Right lobe of liver (tissue), 4 donors: ENCODE measurements at regions not wholly inside any gene's neighbourhood (a gene's known extent, or its start where the extent isn't known, plus 50 kb on each side); places are given as distances from the start of the nearest gene placed in this dataset.

Source experiments
- POLR2A ChIP-seq: fragments of 450-650 bp; IDR thresholded peaks from one replicate; pipeline ENCODE4 v1.6.1; 2017; ENCODE audit warnings: antibody characterized with exemption, mild to moderate bottlenecking
- TF ChIP-seq, protein P1 (sequence below), 4 donors: fragments of 200-600 bp in 3 of 4; fragments of 450-650 bp in 1 of 4; IDR thresholded peaks; one replicate each; pipeline versions ENCODE4 v1.5.1 to v1.8.0; 2016 to 2022; ENCODE audit warnings: antibody characterized with exemption in 4 of 4, mild to moderate bottlenecking in 2 of 4
- donor health status: DM: no; HTN: no; CAD: no.
- donor health status: DM: no; HTN: no; CAD: no.
- donor health status: DM: no; HTN: yes; CAD: no.

DNA sequence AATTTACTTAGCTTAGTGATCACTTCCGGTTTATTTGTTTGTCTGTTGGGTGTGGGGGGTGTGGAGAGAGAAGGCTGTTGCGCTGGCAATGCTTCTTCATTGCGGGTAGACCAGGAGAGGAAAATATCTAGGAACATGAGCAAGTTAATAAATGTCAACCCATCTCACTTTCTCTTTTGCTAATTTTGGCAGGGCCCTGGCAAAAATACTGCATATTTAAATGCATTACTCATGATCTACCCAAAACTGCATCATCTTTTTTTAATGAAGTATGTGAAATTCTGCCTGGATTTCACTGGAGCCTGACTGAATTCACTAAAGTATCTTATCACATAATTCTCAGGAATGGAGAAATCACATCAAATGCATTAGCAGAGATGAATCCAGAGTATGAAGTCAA, 1131.0 kb upstream of the NXPH2 start:
- TF ChIP-seq, protein P1, sequence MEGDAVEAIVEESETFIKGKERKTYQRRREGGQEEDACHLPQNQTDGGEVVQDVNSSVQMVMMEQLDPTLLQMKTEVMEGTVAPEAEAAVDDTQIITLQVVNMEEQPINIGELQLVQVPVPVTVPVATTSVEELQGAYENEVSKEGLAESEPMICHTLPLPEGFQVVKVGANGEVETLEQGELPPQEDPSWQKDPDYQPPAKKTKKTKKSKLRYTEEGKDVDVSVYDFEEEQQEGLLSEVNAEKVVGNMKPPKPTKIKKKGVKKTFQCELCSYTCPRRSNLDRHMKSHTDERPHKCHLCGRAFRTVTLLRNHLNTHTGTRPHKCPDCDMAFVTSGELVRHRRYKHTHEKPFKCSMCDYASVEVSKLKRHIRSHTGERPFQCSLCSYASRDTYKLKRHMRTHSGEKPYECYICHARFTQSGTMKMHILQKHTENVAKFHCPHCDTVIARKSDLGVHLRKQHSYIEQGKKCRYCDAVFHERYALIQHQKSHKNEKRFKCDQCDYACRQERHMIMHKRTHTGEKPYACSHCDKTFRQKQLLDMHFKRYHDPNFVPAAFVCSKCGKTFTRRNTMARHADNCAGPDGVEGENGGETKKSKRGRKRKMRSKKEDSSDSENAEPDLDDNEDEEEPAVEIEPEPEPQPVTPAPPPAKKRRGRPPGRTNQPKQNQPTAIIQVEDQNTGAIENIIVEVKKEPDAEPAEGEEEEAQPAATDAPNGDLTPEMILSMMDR (IDR thresholded peaks at IDR 0.05), result no peak
- TF ChIP-seq POLR2A, result no peak
